GM10266 (cell line): ENCODE measurements at regions not wholly inside any gene's neighbourhood (a gene's known extent, or its start where the extent isn't known, plus 50 kb on each side); places are given as distances from the start of the nearest gene placed in this dataset.

Experiments used
- DNase-seq: peaks from one replicate; pipeline ENCODE4 v3.0.0; 2012; ENCODE audit errors: extremely low spot score
- CTCF ChIP-seq: IDR thresholded peaks from 2 replicates; pipeline ENCODE4 v1.5.1; 2012; ENCODE audit warnings: mild to moderate bottlenecking, low read depth; ENCODE audit not compliant: control insufficient read depth, insufficient read depth; ENCODE audit errors: missing control alignments

DNA sequence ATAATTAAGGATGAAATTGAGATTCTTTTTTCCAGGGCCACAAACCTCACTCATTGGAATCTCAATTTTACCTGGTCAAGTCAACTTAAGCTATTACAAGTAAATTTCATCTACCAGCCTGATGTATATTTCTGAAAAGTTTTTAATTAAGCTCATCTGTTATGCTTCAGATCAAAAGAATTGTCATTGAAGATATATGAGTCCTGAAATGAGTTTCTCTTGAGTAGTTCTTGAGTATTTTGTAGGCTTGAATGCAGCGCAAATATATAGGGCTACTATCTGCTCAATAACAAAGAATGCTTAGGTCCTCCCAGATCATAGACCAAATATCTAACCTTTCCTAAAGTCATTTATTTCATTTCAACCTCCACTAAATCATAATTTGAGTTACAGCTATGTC is 482.2 kb upstream of the ST8SIA4 start:
- no peak for DNase-seq
- no peak for TF ChIP-seq CTCF

- DNase-seq = no peak
Measured at GRCh38 chr5:101370181-101370580, 467.1 kb upstream of the ST8SIA4 start.

GRCh38 chr5:101364469-101364868 is 461.4 kb upstream of the ST8SIA4 start:
- TF ChIP-seq CTCF = no peak
- DNase-seq = no peak

More at GRCh38 chr5:101370181-101370580, 467.1 kb upstream of the ST8SIA4 start:
- no peak for TF ChIP-seq CTCF

DNA sequence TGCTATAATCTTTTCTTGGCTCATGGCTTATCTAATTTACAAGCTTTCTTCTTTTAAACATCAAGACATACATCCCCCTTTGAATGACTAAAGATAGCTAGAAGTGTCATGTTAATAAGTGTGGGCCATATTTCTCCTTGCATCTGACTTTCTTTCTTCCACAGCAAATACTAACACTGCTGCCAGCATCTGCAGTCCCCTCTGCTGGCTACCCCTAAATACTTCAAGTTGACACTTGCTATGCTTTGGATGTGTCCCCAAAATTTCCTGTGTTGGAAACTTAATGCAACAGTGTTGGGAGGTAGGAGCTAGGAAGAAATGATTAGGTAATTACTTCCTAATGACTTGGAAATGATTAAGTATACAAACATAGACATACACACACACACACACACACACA is 459.0 kb upstream of the ST8SIA4 start:
- no peak for DNase-seq
- no peak for TF ChIP-seq CTCF

DNA sequence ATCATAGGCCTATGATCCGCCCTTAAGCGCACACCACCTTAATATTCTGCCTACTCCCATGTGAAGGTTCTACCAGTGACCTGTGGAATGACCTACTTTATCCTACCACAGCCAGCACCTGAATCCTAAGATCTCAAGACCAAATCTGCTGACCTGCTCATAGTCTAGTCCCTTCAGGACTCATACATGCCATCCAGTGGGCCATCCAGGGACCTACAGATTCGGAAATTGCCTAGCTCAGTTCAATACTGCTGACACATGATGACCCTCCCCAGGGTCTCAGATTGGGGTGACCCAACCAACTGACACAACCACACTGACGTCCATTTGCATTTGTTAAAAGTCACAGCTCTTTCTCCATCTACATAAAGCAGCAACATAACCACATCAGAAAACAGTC is 443.8 kb upstream of the ST8SIA4 start:
- no peak for DNase-seq
- TF ChIP-seq CTCF = no peak

GRCh38 chr5:101346447-101346846 is 443.4 kb upstream of the ST8SIA4 start:
- TF ChIP-seq CTCF = no peak
- no peak for DNase-seq

GRCh38 chr5:101338226-101338625 is 435.1 kb upstream of the ST8SIA4 start:
- no peak for DNase-seq
- no peak for TF ChIP-seq CTCF
